Neural progenitor cell (in vitro differentiated cells): ENCODE measurements at regions not wholly inside any gene's neighbourhood (a gene's known extent, or its start where the extent isn't known, plus 50 kb on each side); places are given as distances from the start of the nearest gene placed in this dataset.

Experiments used
- DNase-seq: peaks from one replicate; pipeline ENCODE4 v3.0.0-alpha.2; 2016; ENCODE audit warnings: low spot score
- H2AFZ ChIP-seq: fragments of 200-600 bp; sonication (generic); replicated peaks from 2 replicates; pipeline ENCODE4 v1.6.1; 2016; ENCODE audit warnings: antibody characterized with exemption
- H3F3A ChIP-seq: fragments of 200-600 bp; sonication (generic); 2 replicates; pipeline ENCODE4 v1.6.1; 2016; ENCODE audit warnings: antibody characterized with exemption, low read depth
- H3K27ac ChIP-seq: fragments of 200-600 bp; sonication (generic); 2 replicates; pipeline ENCODE4 v1.5.1; 2016; ENCODE audit warnings: mild to moderate bottlenecking
- H3K27me3 ChIP-seq: fragments of 200-600 bp; sonication (generic); 2 replicates; pipeline ENCODE4 v1.6.1; 2016; ENCODE audit warnings: mild to moderate bottlenecking, moderate library complexity
- H3K36me3 ChIP-seq: fragments of 200-600 bp; sonication (generic); 2 replicates; pipeline ENCODE4 v1.5.1; 2016
- H3K4me1 ChIP-seq: fragments of 200-600 bp; sonication (generic); 2 replicates; pipeline ENCODE4 v1.6.1; 2016; ENCODE audit warnings: mixed run types
- H3K4me2 ChIP-seq: fragments of 200-600 bp; sonication (generic); 2 replicates; pipeline ENCODE4 v1.6.1; 2016
- H3K4me3 ChIP-seq: fragments of 200-600 bp; sonication (generic); 2 replicates; pipeline ENCODE4 v1.5.1; 2016
- H3K79me2 ChIP-seq: fragments of 200-600 bp; sonication (generic); 2 replicates; pipeline ENCODE4 v1.6.1; 2016; ENCODE audit warnings: low read depth
- H3K9ac ChIP-seq: fragments of 200-600 bp; sonication (generic); 2 replicates; pipeline ENCODE4 v1.6.1; 2016
- H3K9me3 ChIP-seq: fragments of 200-600 bp; sonication (generic); 2 replicates; pipeline ENCODE4 v1.5.1; 2016; ENCODE audit warnings: low read depth
- H4K20me1 ChIP-seq: fragments of 200-600 bp; sonication (generic); 2 replicates; pipeline ENCODE4 v1.6.1; 2016; ENCODE audit warnings: low read depth
- H3K27ac Mint-ChIP-seq: 3 replicates; pipeline ENCODE4 v1.8.0; 2021; ENCODE audit warnings: mixed read lengths
- H3K27me3 Mint-ChIP-seq: 2 replicates; pipeline ENCODE4 v1.8.0; 2022; ENCODE audit warnings: low read depth, mild to moderate bottlenecking, inconsistent platforms, moderate library complexity, mixed read lengths; ENCODE audit not compliant: insufficient read depth
- H3K36me3 Mint-ChIP-seq: 3 replicates; pipeline ENCODE4 v1.8.0; 2021; ENCODE audit warnings: mixed read lengths
- H3K4me1 Mint-ChIP-seq: 3 replicates; pipeline ENCODE4 v1.8.0; 2021; ENCODE audit warnings: mixed read lengths
- H3K4me3 Mint-ChIP-seq: 3 replicates; pipeline ENCODE4 v1.8.0; 2021; ENCODE audit warnings: mild to moderate bottlenecking, moderate library complexity, mixed read lengths
- H3K9me3 Mint-ChIP-seq: 3 replicates; pipeline ENCODE4 v1.8.0; 2020; ENCODE audit warnings: mixed read lengths
- EZH2 ChIP-seq: fragments of 200-600 bp; sonication (generic); IDR thresholded peaks from 2 replicates; pipeline ENCODE4 v1.6.1; 2017; ENCODE audit warnings: antibody characterized with exemption, mild to moderate bottlenecking, moderate library complexity
- EZH2phosphoT487 ChIP-seq: fragments of 200-600 bp; sonication (generic); IDR thresholded peaks from 2 replicates; pipeline ENCODE4 v1.6.1; 2017; ENCODE audit warnings: antibody characterized with exemption
- TF ChIP-seq, protein P1 (sequence below): fragments of 200-600 bp; sonication (generic); IDR thresholded peaks from 2 replicates; pipeline ENCODE4 v1.5.1; 2017; ENCODE audit warnings: antibody characterized with exemption, mild to moderate bottlenecking

DNA sequence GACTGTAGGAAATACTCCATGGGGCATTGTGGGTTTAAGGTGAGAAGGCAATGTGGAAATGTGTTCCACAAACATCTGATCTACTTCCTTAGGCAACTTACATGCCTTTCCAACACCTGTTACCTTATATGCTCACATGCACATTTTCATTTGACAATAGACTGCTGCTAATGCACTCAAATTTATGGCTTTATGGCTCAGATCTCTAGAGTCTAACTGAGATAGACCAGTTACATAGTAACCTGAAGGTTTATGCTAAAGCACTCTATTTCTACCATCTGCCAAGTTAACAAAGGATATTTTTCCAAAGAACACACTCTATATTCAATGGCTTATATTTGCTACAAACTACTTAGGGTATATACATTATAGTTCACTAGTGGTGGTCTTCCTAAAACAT lies 969.0 kb downstream of the TECRL start:
- no peak for DNase-seq
- Histone ChIP-seq H3K9ac (no peak overlapping the region), H3K79me2 (no peaks in the 10 kb centered on the region), H3K36me3 (no peaks in the 10 kb centered on the region), H3F3A (no peaks in the 10 kb centered on the region), H3K4me1 (no peaks in the 10 kb centered on the region), H3K4me2 (no peak overlapping the region), H3K27me3 (no peaks in the 10 kb centered on the region), H3K27ac (no peak overlapping the region), H3K4me3 (no peak overlapping the region), H4K20me1 (no peaks in the 10 kb centered on the region), H3K9me3 (no peaks in the 10 kb centered on the region), H2AFZ (no peak overlapping the region)
- TF ChIP-seq EZH2 (no peak), EZH2phosphoT487 (no peak)
- TF ChIP-seq, protein P1, sequence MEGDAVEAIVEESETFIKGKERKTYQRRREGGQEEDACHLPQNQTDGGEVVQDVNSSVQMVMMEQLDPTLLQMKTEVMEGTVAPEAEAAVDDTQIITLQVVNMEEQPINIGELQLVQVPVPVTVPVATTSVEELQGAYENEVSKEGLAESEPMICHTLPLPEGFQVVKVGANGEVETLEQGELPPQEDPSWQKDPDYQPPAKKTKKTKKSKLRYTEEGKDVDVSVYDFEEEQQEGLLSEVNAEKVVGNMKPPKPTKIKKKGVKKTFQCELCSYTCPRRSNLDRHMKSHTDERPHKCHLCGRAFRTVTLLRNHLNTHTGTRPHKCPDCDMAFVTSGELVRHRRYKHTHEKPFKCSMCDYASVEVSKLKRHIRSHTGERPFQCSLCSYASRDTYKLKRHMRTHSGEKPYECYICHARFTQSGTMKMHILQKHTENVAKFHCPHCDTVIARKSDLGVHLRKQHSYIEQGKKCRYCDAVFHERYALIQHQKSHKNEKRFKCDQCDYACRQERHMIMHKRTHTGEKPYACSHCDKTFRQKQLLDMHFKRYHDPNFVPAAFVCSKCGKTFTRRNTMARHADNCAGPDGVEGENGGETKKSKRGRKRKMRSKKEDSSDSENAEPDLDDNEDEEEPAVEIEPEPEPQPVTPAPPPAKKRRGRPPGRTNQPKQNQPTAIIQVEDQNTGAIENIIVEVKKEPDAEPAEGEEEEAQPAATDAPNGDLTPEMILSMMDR = no peak
- no peak overlapping the region for H3K27ac Mint-ChIP-seq
- no peaks in the 10 kb centered on the region for H3K9me3 Mint-ChIP-seq
- H3K27me3 Mint-ChIP-seq = no peaks in the 10 kb centered on the region
- H3K4me1 Mint-ChIP-seq = no peaks in the 10 kb centered on the region
- H3K36me3 Mint-ChIP-seq = no peaks in the 10 kb centered on the region
- no peak overlapping the region for H3K4me3 Mint-ChIP-seq

DNA sequence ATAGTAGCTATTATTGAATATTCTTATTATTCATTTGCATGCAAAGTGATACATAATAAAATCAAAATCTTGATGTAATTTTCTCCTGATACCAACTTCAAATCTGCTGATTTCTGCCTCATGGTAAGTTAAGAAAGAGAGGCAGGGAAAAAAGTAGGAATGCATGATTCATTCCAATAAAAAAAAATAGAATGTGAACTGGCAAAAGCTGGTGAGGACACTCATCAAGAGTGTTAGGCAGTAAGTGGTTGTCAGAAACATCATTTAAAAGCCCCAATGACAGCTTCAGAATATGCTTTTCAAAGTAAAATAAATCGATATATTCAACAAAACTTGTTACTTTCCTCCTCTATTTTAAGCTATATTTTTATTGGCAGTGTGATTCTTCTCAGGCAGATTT lies 979.1 kb downstream of the TECRL start:
- Histone ChIP-seq H3K27ac (no peak overlapping the region), H3K9me3 (no peaks in the 10 kb centered on the region), H3K36me3 (no peaks in the 10 kb centered on the region), H3F3A (no peaks in the 10 kb centered on the region), H3K9ac (no peak overlapping the region), H4K20me1 (no peaks in the 10 kb centered on the region), H3K27me3 (no peaks in the 10 kb centered on the region), H3K4me2 (no peak overlapping the region), H3K4me1 (no peaks in the 10 kb centered on the region), H3K79me2 (no peaks in the 10 kb centered on the region), H2AFZ (no peak overlapping the region), H3K4me3 (no peak overlapping the region)
- Mint-ChIP-seq H3K4me3 (no peak overlapping the region), H3K27me3 (no peaks in the 10 kb centered on the region), H3K9me3 (no peaks in the 10 kb centered on the region), H3K4me1 (no peaks in the 10 kb centered on the region), H3K27ac (no peak overlapping the region), H3K36me3 (no peaks in the 10 kb centered on the region)
- DNase-seq = no peak
- TF ChIP-seq EZH2 (no peak), EZH2phosphoT487 (no peak)
- TF ChIP-seq, protein P1 = no peak

DNA sequence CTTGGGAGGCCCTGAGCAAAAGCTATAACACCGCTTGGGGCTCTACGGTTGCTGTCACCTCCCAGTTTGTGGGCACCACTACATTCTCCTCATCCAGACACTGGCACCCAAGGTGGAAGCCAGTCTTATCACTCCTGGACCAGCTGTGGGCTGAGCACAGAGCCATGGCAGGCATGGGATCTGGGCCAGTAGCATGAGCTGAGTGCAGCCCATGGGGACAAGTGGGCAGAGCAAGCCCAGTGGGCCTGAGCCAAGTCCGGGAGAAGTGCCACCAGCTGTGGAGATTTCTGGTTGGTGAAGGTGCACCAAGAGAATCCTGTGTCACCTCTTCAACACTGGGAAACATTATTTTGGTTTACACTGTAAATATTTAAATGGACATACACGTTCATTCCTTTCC lies 1013.0 kb downstream of the TECRL start:
- no peak overlapping the region for H3K27ac ChIP-seq

More for the DNA sequence above, 1013.0 kb downstream of the TECRL start:
- Mint-ChIP-seq H3K27ac (no peak overlapping the region), H3K27me3 (no peaks in the 10 kb centered on the region), H3K9me3 (no peaks in the 10 kb centered on the region), H3K4me3 (no peak overlapping the region), H3K4me1 (no peaks in the 10 kb centered on the region), H3K36me3 (no peaks in the 10 kb centered on the region)
- DNase-seq = no peak
- TF ChIP-seq EZH2 (no peak), EZH2phosphoT487 (no peak)
- TF ChIP-seq, protein P1 = no peak
- H3K4me1 ChIP-seq = no peaks in the 10 kb centered on the region
- H3F3A ChIP-seq = no peaks in the 10 kb centered on the region
- no peaks in the 10 kb centered on the region for H3K79me2 ChIP-seq
- no peaks in the 10 kb centered on the region for H3K36me3 ChIP-seq
- no peaks in the 10 kb centered on the region for H4K20me1 ChIP-seq
- no peaks in the 10 kb centered on the region for H3K9me3 ChIP-seq
- H3K4me3 ChIP-seq = no peak overlapping the region
- H3K4me2 ChIP-seq = no peak overlapping the region
- peak overlapping the region; percentile 45 for H2AFZ ChIP-seq
- no peaks in the 10 kb centered on the region for H3K27me3 ChIP-seq
- H3K9ac ChIP-seq = no peak overlapping the region
